ENCODE measurements at regions not wholly inside any gene's neighbourhood (a gene's known extent, or its start where the extent isn't known, plus 50 kb on each side); places are given as distances from the start of the nearest gene placed in this dataset.
"Not testable (repeated sequence)": the region's sequence is repeated elsewhere in the genome, so short reads cannot be mapped to it uniquely, and the experiment has no call there.

GRCh38 chr22:35160268-35160667, 94.3 kb downstream of the ISX start:
- TF ChIP-seq, protein P1, sequence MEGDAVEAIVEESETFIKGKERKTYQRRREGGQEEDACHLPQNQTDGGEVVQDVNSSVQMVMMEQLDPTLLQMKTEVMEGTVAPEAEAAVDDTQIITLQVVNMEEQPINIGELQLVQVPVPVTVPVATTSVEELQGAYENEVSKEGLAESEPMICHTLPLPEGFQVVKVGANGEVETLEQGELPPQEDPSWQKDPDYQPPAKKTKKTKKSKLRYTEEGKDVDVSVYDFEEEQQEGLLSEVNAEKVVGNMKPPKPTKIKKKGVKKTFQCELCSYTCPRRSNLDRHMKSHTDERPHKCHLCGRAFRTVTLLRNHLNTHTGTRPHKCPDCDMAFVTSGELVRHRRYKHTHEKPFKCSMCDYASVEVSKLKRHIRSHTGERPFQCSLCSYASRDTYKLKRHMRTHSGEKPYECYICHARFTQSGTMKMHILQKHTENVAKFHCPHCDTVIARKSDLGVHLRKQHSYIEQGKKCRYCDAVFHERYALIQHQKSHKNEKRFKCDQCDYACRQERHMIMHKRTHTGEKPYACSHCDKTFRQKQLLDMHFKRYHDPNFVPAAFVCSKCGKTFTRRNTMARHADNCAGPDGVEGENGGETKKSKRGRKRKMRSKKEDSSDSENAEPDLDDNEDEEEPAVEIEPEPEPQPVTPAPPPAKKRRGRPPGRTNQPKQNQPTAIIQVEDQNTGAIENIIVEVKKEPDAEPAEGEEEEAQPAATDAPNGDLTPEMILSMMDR (IDR thresholded peaks at IDR 0.05; ENCODE audit: borderline replicate concordance, control extremely low read depth, extremely low read depth, insufficient read depth, missing control alignments) = no peak
- no peak for DNase-seq (ENCODE audit: low spot score)
- in situ Hi-C loops (cut with MboI; ENCODE audit: low sequenced_read_pairs, unreplicated experiment) = no loop called here

DNA sequence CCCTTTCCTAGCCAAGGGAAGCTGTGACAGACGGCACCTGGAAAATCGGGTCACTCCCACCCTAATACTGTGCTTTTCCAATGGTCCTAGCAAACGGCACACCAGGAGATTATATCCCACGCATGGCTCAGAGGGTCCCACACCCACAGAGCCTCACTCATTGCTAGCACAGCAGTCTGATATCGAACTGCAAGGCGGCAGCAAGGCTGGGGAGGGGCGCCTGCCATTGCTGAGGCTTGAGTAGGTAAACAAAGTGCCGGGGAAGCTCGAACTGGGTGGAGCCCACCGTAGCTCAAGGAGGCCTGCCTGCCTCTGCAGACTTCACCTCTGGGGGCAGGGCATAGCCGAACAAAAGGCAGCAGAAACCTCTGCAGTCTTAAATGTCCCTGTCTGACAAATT, 91.4 kb upstream of the HMGXB4 start:
- in situ Hi-C loops (cut with MboI; ENCODE audit: low sequenced_read_pairs, unreplicated experiment); DNase-seq (ENCODE audit: low spot score): not testable (repeated sequence)

DNA sequence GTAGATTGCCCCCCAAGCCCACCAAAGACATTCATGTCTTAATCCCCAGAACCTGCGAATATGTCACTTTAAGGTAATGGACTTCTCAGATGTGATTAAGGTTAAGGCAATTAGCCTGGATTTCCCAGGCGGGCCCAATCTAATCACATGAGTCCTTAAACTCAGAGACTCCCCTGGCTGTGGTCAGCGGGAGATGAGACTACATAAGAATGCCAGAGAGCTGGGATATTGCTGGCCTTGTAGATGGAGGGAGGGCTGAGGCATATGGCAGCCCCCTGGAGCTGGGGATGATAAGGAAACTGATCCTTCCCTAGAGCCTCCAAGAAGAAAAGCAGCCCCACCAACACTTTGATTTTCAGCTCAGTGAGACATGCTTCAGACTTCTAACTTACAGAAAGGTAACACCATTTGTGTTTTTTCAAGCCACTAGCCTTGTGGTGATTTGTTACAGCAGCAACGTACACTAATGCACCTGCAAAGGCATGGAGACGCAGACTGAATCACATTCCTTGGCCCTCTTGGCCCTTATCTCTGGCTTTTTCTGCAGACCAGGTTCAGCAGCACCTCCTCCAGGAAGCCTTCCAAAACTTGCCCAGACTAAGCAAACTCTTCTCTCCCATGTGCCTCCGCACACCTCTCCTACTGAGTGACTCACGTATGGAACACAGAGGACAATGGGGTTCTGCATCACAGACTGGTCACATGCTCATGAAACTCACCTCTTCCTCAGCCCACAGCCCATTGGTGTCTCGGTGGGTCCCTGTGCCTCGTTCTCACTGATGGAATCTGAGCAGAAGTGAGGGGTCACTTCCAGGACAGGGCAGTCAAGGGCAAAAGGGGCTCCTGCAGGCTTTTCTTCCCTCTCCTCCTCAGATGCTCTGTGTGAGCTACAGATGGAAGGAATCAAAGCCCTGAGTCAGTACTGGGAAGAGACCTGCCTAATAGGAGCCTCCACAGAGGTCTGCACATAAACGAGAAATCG, 86.3 kb upstream of the HMGXB4 start:
- in situ Hi-C loops (cut with MboI; ENCODE audit: low sequenced_read_pairs, unreplicated experiment) = no loop called here
- no peak for DNase-seq (ENCODE audit: low spot score)
- TF ChIP-seq, protein P1 (IDR thresholded peaks at IDR 0.05; ENCODE audit: borderline replicate concordance, control extremely low read depth, extremely low read depth, insufficient read depth, missing control alignments) = no peak

DNA sequence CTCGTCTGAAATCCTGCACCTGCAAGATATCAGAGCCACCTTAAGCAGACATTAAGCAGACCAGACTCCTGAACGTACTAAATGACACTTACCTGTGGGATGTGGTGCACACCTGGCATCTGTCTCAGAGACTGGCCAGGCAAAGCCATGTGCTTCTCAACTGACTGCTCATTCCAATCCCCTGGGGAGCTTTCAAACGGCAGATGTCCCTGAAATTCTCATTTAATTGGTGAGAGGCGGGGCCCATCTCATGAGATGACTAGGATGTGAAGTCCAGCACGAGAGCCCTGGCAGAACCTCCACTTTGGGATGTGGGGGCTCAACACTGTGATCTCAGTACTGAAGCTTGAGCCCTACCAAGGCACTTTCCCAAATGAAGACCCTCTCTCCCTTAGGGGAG, 84.9 kb upstream of the HMGXB4 start:
- in situ Hi-C loops (cut with MboI; ENCODE audit: low sequenced_read_pairs, unreplicated experiment) = no loop called here
- no peak for DNase-seq (ENCODE audit: low spot score)

GRCh38 chr22:35173655-35174054, 83.6 kb upstream of the HMGXB4 start:
- no peak for DNase-seq (ENCODE audit: low spot score)
- in situ Hi-C loops (cut with MboI; ENCODE audit: low sequenced_read_pairs, unreplicated experiment) = no loop called here
- TF ChIP-seq, protein P1 (IDR thresholded peaks at IDR 0.05; ENCODE audit: borderline replicate concordance, control extremely low read depth, extremely low read depth, insufficient read depth, missing control alignments) = no peak

More for the DNA sequence above, 84.9 kb upstream of the HMGXB4 start:
- TF ChIP-seq, protein P1 (IDR thresholded peaks at IDR 0.05; ENCODE audit: borderline replicate concordance, control extremely low read depth, extremely low read depth, insufficient read depth, missing control alignments) = no peak

GRCh38 chr22:35174401-35175038, 82.8 kb upstream of the HMGXB4 start:
- TF ChIP-seq, protein P1 (IDR thresholded peaks at IDR 0.05; ENCODE audit: borderline replicate concordance, control extremely low read depth, extremely low read depth, insufficient read depth, missing control alignments) = no peak
- DNase-seq (ENCODE audit: low spot score) = no peak
- in situ Hi-C loops (cut with MboI; ENCODE audit: low sequenced_read_pairs, unreplicated experiment) = no loop called here

DNA sequence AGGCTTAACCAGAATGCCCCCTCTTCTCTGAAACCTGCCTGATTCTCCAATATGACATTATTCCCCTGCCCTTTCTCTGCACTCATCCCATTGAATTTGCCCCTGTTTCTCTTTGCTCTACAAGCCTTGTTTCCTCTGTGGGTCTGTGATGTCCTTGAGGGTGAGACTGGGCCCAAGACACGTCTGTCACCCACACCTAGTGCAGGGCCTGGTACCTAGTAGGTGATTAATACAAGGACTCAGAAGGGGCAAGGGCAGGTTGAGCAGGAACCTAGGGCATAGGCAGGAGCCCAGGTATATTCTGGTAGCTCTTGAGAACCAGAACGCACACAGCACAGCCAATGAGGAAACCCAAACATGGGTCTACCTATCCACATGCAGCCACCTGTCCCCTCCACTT, 81.9 kb upstream of the HMGXB4 start:
- TF ChIP-seq, protein P1 (IDR thresholded peaks at IDR 0.05; ENCODE audit: borderline replicate concordance, control extremely low read depth, extremely low read depth, insufficient read depth, missing control alignments) = no peak
- DNase-seq (ENCODE audit: low spot score) = no peak
- in situ Hi-C loops (cut with MboI; ENCODE audit: low sequenced_read_pairs, unreplicated experiment) = no loop called here

All from GM13976 (cell line).